Endodermal cell (in vitro differentiated cells): ENCODE measurements at regions not wholly inside any gene's neighbourhood (a gene's known extent, or its start where the extent isn't known, plus 50 kb on each side); places are given as distances from the start of the nearest gene placed in this dataset.

Source experiments
- DNase-seq: peaks from one replicate; pipeline ENCODE4 v3.0.0-alpha.2; 2017
- H3K27ac ChIP-seq: 2 replicates; pipeline ENCODE4 v1.5.1; 2013; ENCODE audit warnings: mild to moderate bottlenecking, low read depth, low read length, moderate library complexity
- H3K27me3 ChIP-seq: 2 replicates; pipeline ENCODE4 v1.6.1; 2013; ENCODE audit warnings: mild to moderate bottlenecking, low read length, moderate library complexity; ENCODE audit not compliant: insufficient read depth, control insufficient read depth, poor library complexity, severe bottlenecking
- H3K36me3 ChIP-seq: 2 replicates; pipeline ENCODE4 v1.7.0; 2013; ENCODE audit warnings: mild to moderate bottlenecking, low read length, moderate library complexity; ENCODE audit not compliant: control insufficient read depth, insufficient read depth
- H3K4me1 ChIP-seq: one replicate; pipeline ENCODE4 v1.7.0; 2013; ENCODE audit warnings: low read length; ENCODE audit not compliant: control insufficient read depth, insufficient read depth
- H3K4me3 ChIP-seq: 2 replicates; pipeline ENCODE4 v1.5.1; 2013; ENCODE audit warnings: mild to moderate bottlenecking, low read length, moderate library complexity
- H3K9ac ChIP-seq: 2 replicates; pipeline ENCODE4 v1.6.1; 2013; ENCODE audit warnings: mild to moderate bottlenecking, low read length, moderate library complexity; ENCODE audit not compliant: poor library complexity, severe bottlenecking; ENCODE audit errors: extremely low read depth
- H3K9me3 ChIP-seq: 2 replicates; pipeline ENCODE4 v1.6.1; 2013; ENCODE audit warnings: mild to moderate bottlenecking, low read length, moderate library complexity; ENCODE audit not compliant: control insufficient read depth
- H3K27ac Mint-ChIP-seq: 2 replicates; pipeline ENCODE4 v1.8.0; 2020; ENCODE audit warnings: mixed read lengths
- H3K27me3 Mint-ChIP-seq: 2 replicates; pipeline ENCODE4 v1.8.0; 2021; ENCODE audit warnings: mild to moderate bottlenecking, mixed read lengths; ENCODE audit not compliant: insufficient read depth
- H3K36me3 Mint-ChIP-seq: 2 replicates; pipeline ENCODE4 v1.8.0; 2020; ENCODE audit warnings: low read depth, mixed read lengths
- H3K4me1 Mint-ChIP-seq: 2 replicates; pipeline ENCODE4 v1.8.0; 2020; ENCODE audit warnings: mixed read lengths
- H3K4me3 Mint-ChIP-seq: 2 replicates; pipeline ENCODE4 v1.8.0; 2020; ENCODE audit warnings: mild to moderate bottlenecking, moderate library complexity, mixed read lengths
- H3K9me3 Mint-ChIP-seq: 2 replicates; pipeline ENCODE4 v1.8.0; 2020; ENCODE audit warnings: mild to moderate bottlenecking, mixed read lengths
- CTCF ChIP-seq: fragments of 200-600 bp; sonication (generic); conservative IDR thresholded peaks from 2 replicates; pipeline ENCODE4 v1.5.0; 2021; ENCODE audit warnings: antibody characterized with exemption, mild to moderate bottlenecking
- WGBS, 2 experiments: methylation state at CpG; one replicate each; pipeline versions ENCODE4 v1.1.5 to v1.1.7; 2013; ENCODE audit warnings: missing lambda C conversion rate in 2 of 2, mixed read lengths in 1 of 2; ENCODE audit not compliant: insufficient coverage in 1 of 2, insufficient read length in 1 of 2; 5-methylcytosine and 5-hydroxymethylcytosine counted together

- H3K9ac ChIP-seq: no peak overlapping the region
- DNase-seq: peak; percentile 72
- H3K27me3 ChIP-seq: no peaks in the 10 kb centered on the region
- Mint-ChIP-seq H3K36me3 (no peaks in the 10 kb centered on the region), H3K27me3 (no peaks in the 10 kb centered on the region), H3K4me1 (peaks cover 5% of the 10 kb centered on the region), H3K4me3 (no peak overlapping the region), H3K27ac (no peak overlapping the region), H3K9me3 (no peaks in the 10 kb centered on the region)
- H3K36me3 ChIP-seq: no peaks in the 10 kb centered on the region
- no peak overlapping the region for H3K4me3 ChIP-seq
- peaks cover 3% of the 10 kb centered on the region for H3K4me1 ChIP-seq
- TF ChIP-seq CTCF: no peak
- WGBS, 2 experiments: 51 to 77% methylated on average over 3 to 10 of the region's 10 CpGs
- no peak overlapping the region for H3K27ac ChIP-seq
- no peaks in the 10 kb centered on the region for H3K9me3 ChIP-seq
Measured at GRCh38 chr12:90152897-90153624, 444.4 kb upstream of the ATP2B1 start.

GRCh38 chr12:90151491-90152015, 442.9 kb upstream of the ATP2B1 start:
- WGBS, 2 experiments: 91 to 100% methylated on average over 3 of the region's 3 CpGs
- Histone ChIP-seq H3K4me3 (no peak overlapping the region), H3K27ac (no peak overlapping the region), H3K9ac (no peak overlapping the region), H3K36me3 (no peaks in the 10 kb centered on the region), H3K27me3 (no peaks in the 10 kb centered on the region), H3K9me3 (no peaks in the 10 kb centered on the region), H3K4me1 (peaks cover 3% of the 10 kb centered on the region)
- H3K27ac Mint-ChIP-seq: no peak overlapping the region
- H3K27me3 Mint-ChIP-seq: no peaks in the 10 kb centered on the region
- TF ChIP-seq CTCF: no peak
- no peak for DNase-seq
- peaks cover 9% of the 10 kb centered on the region for H3K9me3 Mint-ChIP-seq
- no peaks in the 10 kb centered on the region for H3K36me3 Mint-ChIP-seq
- H3K4me3 Mint-ChIP-seq: no peak overlapping the region
- H3K4me1 Mint-ChIP-seq: peaks cover 5% of the 10 kb centered on the region

- Histone ChIP-seq H3K36me3 (no peaks in the 10 kb centered on the region), H3K9ac (no peak overlapping the region), H3K4me3 (no peak overlapping the region), H3K9me3 (no peaks in the 10 kb centered on the region), H3K4me1 (peaks cover 3% of the 10 kb centered on the region), H3K27me3 (no peaks in the 10 kb centered on the region), H3K27ac (no peak overlapping the region)
- DNase-seq: no peak
- Mint-ChIP-seq H3K9me3 (peaks cover 9% of the 10 kb centered on the region), H3K27ac (no peak overlapping the region), H3K4me1 (peaks cover 5% of the 10 kb centered on the region), H3K36me3 (no peaks in the 10 kb centered on the region), H3K4me3 (no peak overlapping the region), H3K27me3 (no peaks in the 10 kb centered on the region)
- TF ChIP-seq CTCF: no peak
- 89% methylated on average over 1 of the region's 1 CpG; no CpG with 5 or more reads in 1 of the 2 experiments for WGBS, 2 experiments
Measured at GRCh38 chr12:90149453-90149852, 440.8 kb upstream of the ATP2B1 start.
